Activated CD8-positive, alpha-beta T cell treated with anti-CD3 and anti-CD28 coated beads for 36 hours (primary cell): ENCODE measurements at regions not wholly inside any gene's neighbourhood (a gene's known extent, or its start where the extent isn't known, plus 50 kb on each side); places are given as distances from the start of the nearest gene placed in this dataset.
"Not testable (repeated sequence)": the region's sequence is repeated elsewhere in the genome, so short reads cannot be mapped to it uniquely, and the experiment has no call there.

Source experiments
- ATAC-seq: fragments of 200-7000 bp; cut with Tn5 transposase; one replicate; pipeline ENCODE4 v1.10.0; 2021; ENCODE audit warnings: mild to moderate bottlenecking, moderate library complexity
- CTCF ChIA-PET: fragments of 350-600 bp; sonication (Branson Sonifier 250); formaldehyde crosslinking; loops from one replicate; lab custom pipeline; 2021; ENCODE audit warnings: antibody characterized with exemption; lab: Charles Lee
- POLR2A ChIA-PET: fragments of 350-600 bp; sonication (Branson Sonifier 250); formaldehyde crosslinking; loops from one replicate; lab custom pipeline; 2021; ENCODE audit warnings: antibody characterized with exemption; lab: Charles Lee
- DNase-seq: peaks from one replicate; pipeline ENCODE4 v3.0.0-alpha.2; 2020
- H3K27ac Mint-ChIP-seq: one replicate; pipeline ENCODE4 v1.8.0; 2021; ENCODE audit warnings: mild to moderate bottlenecking, mixed read lengths
- H3K27me3 Mint-ChIP-seq: one replicate; pipeline ENCODE4 v1.8.0; 2021; ENCODE audit warnings: mixed read lengths
- H3K36me3 Mint-ChIP-seq: one replicate; pipeline ENCODE4 v1.8.0; 2021; ENCODE audit warnings: low read depth, mixed read lengths
- H3K4me1 Mint-ChIP-seq: one replicate; pipeline ENCODE4 v1.8.0; 2021; ENCODE audit warnings: low read depth, mixed read lengths
- H3K4me3 Mint-ChIP-seq: one replicate; pipeline ENCODE4 v1.8.0; 2021; ENCODE audit warnings: mild to moderate bottlenecking, moderate library complexity, mixed read lengths
- H3K9me3 Mint-ChIP-seq: one replicate; pipeline ENCODE4 v1.8.0; 2021; ENCODE audit warnings: mixed read lengths
- intact Hi-C: fragments of 100-400 bp; cut with micrococcal nuclease; formaldehyde crosslinking; loops from one replicate; pipeline ENCODE4 v1.10.0; 2022
- TF ChIP-seq, protein P1 (sequence below): fragments of 200-600 bp; IDR thresholded peaks from one replicate; pipeline ENCODE4 v1.8.0; 2022; ENCODE audit warnings: antibody characterized with exemption, mild to moderate bottlenecking

GRCh38 chr3:139267300-139268246, 76.2 kb upstream of the MRPS22 start:
- DNase-seq, result no peak
- H3K36me3 Mint-ChIP-seq, result no peaks in the 10 kb centered on the region
- H3K9me3 Mint-ChIP-seq, result no peaks in the 10 kb centered on the region
- no peaks in the 10 kb centered on the region for H3K4me1 Mint-ChIP-seq
- TF ChIP-seq, protein P1, sequence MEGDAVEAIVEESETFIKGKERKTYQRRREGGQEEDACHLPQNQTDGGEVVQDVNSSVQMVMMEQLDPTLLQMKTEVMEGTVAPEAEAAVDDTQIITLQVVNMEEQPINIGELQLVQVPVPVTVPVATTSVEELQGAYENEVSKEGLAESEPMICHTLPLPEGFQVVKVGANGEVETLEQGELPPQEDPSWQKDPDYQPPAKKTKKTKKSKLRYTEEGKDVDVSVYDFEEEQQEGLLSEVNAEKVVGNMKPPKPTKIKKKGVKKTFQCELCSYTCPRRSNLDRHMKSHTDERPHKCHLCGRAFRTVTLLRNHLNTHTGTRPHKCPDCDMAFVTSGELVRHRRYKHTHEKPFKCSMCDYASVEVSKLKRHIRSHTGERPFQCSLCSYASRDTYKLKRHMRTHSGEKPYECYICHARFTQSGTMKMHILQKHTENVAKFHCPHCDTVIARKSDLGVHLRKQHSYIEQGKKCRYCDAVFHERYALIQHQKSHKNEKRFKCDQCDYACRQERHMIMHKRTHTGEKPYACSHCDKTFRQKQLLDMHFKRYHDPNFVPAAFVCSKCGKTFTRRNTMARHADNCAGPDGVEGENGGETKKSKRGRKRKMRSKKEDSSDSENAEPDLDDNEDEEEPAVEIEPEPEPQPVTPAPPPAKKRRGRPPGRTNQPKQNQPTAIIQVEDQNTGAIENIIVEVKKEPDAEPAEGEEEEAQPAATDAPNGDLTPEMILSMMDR, result no peak
- intact Hi-C loops, result no loop called here
- ChIA-PET CTCF (no interaction called here), POLR2A (no interaction called here)
- H3K27me3 Mint-ChIP-seq, result peaks cover 4% of the 10 kb centered on the region
- H3K27ac Mint-ChIP-seq, result no peak overlapping the region
- no peak for ATAC-seq
- H3K4me3 Mint-ChIP-seq, result no peak overlapping the region

DNA sequence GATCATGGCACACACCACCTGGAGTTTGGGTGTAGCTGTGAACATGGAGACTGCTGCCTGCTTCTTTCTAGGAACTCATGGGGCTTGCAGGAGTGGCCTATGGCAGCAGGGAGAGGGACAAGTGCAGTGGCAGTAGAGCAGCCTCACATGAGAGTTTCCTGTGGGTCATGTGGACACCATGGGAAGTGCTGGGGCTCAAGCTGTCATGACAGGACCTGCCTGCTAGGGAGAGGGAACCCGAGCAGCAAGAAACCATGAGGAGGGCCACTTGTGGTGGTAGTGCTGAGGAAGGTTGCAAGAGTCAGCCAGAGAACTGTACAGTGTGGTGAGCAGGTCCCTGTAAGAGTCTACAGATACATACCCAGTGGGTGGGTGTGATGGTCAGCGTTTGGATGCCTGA, 73.8 kb upstream of the MRPS22 start:
- no peaks in the 10 kb centered on the region for H3K4me1 Mint-ChIP-seq
- no peaks in the 10 kb centered on the region for H3K36me3 Mint-ChIP-seq
- ATAC-seq (no peak), DNase-seq (no peak)
- no peak overlapping the region for H3K4me3 Mint-ChIP-seq
- TF ChIP-seq, protein P1, result no peak
- ChIA-PET POLR2A (interaction anchor here (1.3 kb wide), 1 partner anchor 10 kb away, joined by 3 read pairs; no protein-coding TSS in a partner anchor), CTCF (no interaction called here)
- no peaks in the 10 kb centered on the region for H3K9me3 Mint-ChIP-seq
- H3K27me3 Mint-ChIP-seq, result peaks cover 11% of the 10 kb centered on the region
- no peak overlapping the region for H3K27ac Mint-ChIP-seq
- intact Hi-C loops, result no loop called here

- H3K36me3 Mint-ChIP-seq, intact Hi-C loops, H3K4me1 Mint-ChIP-seq: not testable (repeated sequence)
These were observed 73.2 kb upstream of the MRPS22 start for GRCh38 chr3:139270652-139271051.

DNA sequence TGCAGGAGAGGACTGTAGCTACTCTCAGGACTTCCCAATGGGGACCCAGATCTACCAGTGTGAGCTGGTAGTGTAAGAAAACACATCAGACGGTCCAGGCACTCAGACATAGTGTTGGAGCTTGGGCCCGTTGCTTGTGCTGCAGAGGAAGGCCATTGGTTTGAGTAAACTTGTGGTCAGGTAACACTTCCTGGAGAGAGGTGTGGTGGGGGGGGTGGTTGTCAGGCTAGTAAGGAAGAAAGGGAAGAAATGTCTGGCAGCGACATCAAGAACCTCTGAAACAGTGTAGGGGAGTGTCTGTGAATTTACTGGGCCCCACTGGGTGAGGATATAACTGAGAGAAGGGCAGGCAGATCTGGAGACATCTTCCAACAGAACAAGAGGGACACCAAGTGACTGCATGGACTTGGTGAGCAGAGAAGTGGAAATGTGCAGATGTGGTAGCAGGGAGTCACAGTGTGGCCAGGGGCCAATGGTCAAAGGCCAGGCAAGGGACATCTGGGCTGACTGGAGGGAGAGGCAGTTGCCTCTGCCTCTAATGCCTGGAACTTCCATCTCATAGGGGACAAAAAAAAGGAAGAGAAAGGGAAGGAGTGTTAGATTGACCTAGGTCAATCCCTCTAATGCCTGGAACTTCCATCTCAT, 63.7 kb upstream of the MRPS22 start:
- TF ChIP-seq, protein P1, result no peak
- ATAC-seq, result no peak
- ChIA-PET CTCF (no interaction called here), POLR2A (no interaction called here)
- Mint-ChIP-seq H3K36me3 (no peaks in the 10 kb centered on the region), H3K27me3 (peaks cover 3% of the 10 kb centered on the region), H3K27ac (no peak overlapping the region), H3K9me3 (no peaks in the 10 kb centered on the region), H3K4me3 (no peak overlapping the region), H3K4me1 (no peaks in the 10 kb centered on the region)
- intact Hi-C loops, result no loop called here
- no peak for DNase-seq

More at GRCh38 chr3:139270652-139271051, 73.2 kb upstream of the MRPS22 start:
- DNase-seq, H3K9me3 Mint-ChIP-seq, ATAC-seq, H3K27ac Mint-ChIP-seq, CTCF ChIA-PET, H3K4me3 Mint-ChIP-seq: not testable (repeated sequence)
- POLR2A ChIA-PET, result interaction anchor here (1.3 kb wide), 1 partner anchor 10 kb away, joined by 3 read pairs; no protein-coding TSS in a partner anchor
- peaks cover 11% of the 10 kb centered on the region for H3K27me3 Mint-ChIP-seq

DNA sequence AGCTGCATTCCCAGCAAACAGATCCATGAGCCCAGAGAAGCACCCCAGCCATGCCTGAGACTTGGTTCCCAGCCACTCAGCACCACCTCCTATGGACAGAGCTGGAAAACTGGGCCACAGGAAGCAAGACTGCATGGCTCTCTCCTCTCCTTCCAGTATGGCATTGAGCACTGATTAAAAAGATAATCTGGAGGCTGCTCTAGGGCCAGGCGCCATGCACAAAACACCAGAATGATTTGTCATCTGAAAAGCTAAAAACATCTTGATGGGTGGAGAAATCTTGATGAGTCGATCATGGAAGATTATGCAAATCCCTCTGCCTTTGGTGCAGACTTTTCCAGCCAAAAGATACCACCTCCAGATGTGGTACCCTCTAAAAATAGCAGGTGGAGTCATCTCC, 62.7 kb upstream of the MRPS22 start:
- intact Hi-C loops, result no loop called here
- DNase-seq, result no peak
- CTCF ChIA-PET, result no interaction called here

More for the DNA sequence above, 62.7 kb upstream of the MRPS22 start:
- ATAC-seq, result no peak
- POLR2A ChIA-PET, result no interaction called here
- no peaks in the 10 kb centered on the region for H3K36me3 Mint-ChIP-seq
- no peaks in the 10 kb centered on the region for H3K4me1 Mint-ChIP-seq
- H3K27me3 Mint-ChIP-seq, result peaks cover 3% of the 10 kb centered on the region
- H3K27ac Mint-ChIP-seq, result no peak overlapping the region
- H3K9me3 Mint-ChIP-seq, result no peaks in the 10 kb centered on the region
- no peak overlapping the region for H3K4me3 Mint-ChIP-seq
- TF ChIP-seq, protein P1, result no peak
